GM18867 (cell line): ENCODE measurements at regions not wholly inside any gene's neighbourhood (a gene's known extent, or its start where the extent isn't known, plus 50 kb on each side); places are given as distances from the start of the nearest gene placed in this dataset.
"Not testable (repeated sequence)": the region's sequence is repeated elsewhere in the genome, so short reads cannot be mapped to it uniquely, and the experiment has no call there.

Source experiments
- ATAC-seq: cut with Tn5 transposase; IDR thresholded peaks from one replicate; pipeline ENCODE4 v1.9.1; 2021; ENCODE audit warnings: mild to moderate bottlenecking, moderate library complexity; ENCODE audit not compliant: unreplicated experiment

- not testable (repeated sequence) for ATAC-seq
Observed at GRCh38 chr4:126930059-126930458, 702.7 kb upstream of the INTU start.

DNA sequence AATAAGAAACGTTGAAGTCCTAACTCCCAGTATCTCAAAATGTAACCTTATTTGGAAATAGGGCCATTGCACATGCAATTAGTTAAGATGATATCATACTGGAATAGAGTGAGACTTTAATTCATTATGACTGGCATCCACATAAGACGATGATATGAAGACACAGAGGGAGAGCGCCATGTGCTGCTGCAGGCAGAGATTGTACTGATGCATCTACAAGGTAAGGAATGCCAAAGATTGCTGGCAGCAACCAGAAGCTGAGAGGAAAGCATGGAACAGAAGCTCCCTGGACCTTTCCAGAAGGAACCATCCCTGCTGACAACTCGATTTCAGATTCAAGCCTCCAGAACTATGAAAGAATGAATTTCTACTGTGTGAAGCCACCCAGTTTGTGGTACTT, 697.0 kb upstream of the INTU start:
- no peak for ATAC-seq

GRCh38 chr4:126937342-126937741, 695.4 kb upstream of the INTU start:
- no peak for ATAC-seq

DNA sequence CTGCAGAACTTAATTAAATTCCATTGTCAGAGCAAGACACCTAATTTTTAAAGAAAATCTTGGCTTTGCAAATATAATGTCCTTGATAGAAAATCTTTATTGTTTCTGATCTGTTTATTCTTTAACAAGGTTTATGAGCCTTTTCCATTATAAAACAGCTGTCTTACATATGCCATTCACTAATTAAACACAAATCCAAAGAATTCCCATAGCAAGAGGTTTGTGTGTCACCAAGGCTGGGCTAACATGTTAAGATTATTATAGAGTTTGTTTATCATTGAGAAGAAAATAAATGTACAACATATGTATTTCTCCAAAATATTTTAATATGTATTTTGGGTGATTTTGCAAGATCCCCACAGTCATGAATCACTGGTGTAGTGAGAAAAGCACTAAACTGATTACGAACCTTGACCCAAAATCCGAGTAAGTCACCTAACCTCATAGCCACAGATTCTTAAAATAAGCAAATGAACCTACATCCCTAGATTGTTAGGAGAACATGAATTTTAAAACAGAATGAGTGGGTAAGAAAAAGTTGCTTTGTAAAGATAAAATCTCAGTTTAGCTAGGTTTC, 694.8 kb upstream of the INTU start:
- no peak for ATAC-seq

GRCh38 chr4:126939401-126939800, 693.4 kb upstream of the INTU start:
- ATAC-seq = no peak

DNA sequence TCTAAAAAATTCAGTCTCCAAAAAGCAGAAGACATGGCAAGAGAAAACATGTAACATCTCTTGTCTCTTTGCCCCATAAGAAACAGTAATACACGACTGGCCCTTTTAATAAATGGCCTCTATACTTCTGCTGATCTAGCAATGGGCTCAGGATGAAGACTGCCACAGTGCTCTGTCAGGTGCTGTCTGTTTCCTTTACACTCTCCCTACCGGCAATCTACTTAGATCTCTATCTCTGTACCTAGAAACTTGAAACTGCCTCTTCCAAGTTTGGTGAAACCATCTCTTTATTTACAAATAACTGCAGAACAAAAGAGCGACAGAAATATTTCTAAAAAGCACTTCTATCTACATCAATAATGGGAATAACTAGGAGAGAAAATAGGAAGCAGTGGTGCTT, 685.2 kb upstream of the INTU start:
- no peak for ATAC-seq

DNA sequence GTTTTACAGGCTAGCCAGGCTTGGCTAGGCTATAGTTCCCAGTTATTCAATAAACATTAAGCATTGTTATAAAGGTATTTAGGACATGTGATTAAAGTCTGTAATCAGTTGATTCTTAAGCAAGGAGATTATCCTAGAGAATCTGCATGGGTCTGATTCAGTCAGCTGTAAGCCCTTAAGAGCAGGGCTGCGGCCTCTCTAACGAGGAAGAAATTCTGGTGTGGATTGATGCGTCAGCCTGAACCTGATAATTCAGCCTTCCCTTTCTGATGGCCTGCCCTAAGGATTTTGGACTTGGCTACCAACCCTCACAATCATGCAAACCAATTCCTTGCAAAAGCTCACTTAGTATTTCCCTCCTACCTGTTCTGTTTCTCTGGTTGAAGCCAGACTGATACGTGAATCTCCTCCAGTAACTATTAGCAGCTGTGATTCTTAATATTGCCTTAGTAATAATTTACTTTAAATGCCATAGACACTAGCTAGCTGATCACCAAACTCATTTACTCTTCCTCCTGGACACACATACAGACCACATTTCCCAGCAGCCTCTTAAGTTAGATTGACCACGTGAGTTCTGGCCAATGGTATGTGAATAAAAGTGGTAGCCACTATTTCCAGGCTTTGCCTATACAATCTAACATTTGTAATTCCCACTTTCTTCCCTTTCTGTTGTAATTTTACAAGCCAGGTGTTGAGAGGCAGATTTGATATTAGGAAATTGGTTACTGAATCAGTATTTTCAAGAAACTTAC, 678.0 kb upstream of the INTU start:
- no peak for ATAC-seq

- no peak for ATAC-seq
Observed at GRCh38 chr4:126955292-126956183, 677.2 kb upstream of the INTU start.

- no peak for ATAC-seq
Observed at GRCh38 chr4:126956184-126956897, 676.4 kb upstream of the INTU start.

DNA sequence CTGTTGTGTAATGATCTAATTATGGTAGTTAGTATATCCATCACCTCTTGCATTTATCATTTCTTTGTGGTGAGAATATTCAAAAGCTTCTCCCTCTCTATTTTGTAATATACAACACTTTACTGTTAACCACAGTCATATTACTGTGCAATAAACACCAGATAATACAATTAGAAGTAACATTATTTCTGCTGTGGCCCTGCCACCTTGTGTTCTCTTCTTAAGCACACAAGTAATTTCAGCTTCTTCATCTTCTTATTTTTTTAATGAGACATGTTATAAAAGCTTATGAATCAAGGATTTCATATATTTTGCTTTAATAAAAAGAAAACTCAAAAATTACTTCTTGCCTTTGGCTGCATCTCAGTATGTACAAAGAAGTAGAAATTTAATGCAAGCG, 675.2 kb upstream of the INTU start:
- ATAC-seq = no peak

- no peak for ATAC-seq
Observed at GRCh38 chr4:126957987-126958386, 674.8 kb upstream of the INTU start.

DNA sequence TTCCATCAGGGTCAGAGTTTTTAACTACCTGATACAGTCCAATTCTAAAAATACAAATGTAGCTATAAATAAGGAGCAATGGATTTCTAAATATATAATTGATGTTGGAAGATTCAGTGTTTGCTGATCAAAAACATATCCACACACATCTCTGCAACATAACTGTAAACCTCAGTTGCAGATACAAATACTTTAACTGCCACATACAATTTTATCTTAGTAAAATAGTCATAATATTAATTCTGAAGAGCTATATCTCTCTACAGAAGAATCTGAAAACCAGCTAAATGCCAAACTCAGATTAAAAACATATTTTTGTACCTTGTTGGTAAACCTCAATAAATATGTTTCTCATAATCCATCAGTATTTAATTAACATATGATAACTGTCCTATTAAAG, 674.3 kb upstream of the INTU start:
- ATAC-seq = no peak

GRCh38 chr4:126959056-126959745, 673.6 kb upstream of the INTU start:
- ATAC-seq = no peak

- no peak for ATAC-seq
Observed at GRCh38 chr4:126960760-126961159, 672.0 kb upstream of the INTU start.

- ATAC-seq = no peak
Observed at GRCh38 chr4:126961661-126962060, 671.1 kb upstream of the INTU start.

DNA sequence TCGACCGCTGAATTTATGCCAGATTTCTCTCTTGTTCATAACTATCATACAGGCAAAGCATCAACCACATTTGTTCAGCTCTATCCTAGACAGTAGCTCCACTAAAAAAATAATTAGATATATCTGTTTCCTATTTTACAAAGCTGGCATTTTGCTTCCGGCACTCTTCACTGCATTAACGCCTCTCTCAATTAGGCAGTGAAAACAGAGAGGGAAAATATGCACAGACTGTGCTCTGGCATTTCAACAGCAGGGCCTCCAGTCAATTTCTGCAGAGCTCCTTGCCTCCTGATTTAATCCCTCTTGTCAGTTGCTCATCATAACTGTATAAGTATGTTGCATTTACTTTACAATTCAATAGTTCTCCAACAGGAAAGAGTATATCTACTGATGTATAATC, 666.9 kb upstream of the INTU start:
- ATAC-seq = no peak

DNA sequence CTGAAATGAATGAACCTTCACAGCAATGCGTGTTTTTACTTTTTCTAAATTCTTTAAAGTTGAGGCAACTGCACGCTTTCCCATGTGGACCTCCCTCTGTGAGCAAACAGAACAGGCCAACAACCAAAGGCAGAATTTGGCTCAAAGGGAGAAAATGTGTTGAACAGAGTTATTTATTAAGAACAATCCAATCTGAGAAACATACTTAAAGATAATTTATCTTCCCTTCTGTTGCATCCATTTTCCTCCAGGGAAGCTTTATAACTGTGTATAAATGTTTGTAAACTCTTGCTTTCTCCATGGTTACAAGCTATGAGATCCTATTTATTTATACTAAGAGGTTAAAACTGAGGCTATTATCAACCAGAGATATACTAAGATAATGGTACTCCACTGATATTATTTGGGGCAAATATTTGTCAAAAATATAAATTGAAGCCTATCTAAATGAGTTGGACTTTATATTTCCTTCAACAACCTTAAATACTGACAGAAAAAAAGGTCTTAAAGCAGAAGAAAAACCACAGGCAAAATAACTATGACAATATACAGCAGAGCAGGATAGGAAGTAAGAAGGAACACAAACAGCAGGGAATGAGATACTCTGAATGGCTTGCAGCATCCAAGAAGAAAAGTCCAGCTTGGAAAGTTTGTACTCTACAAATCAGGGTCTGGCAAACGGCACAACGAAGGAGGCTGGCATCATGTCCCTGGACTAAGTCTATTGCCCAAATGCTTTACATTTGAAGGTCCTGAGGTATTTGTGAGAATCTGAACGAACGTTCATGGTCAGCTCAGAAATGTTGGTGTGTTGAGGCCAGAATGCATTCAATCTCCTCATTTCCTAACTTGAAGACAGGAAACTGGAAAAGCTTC, 663.2 kb upstream of the INTU start:
- ATAC-seq = no peak

DNA sequence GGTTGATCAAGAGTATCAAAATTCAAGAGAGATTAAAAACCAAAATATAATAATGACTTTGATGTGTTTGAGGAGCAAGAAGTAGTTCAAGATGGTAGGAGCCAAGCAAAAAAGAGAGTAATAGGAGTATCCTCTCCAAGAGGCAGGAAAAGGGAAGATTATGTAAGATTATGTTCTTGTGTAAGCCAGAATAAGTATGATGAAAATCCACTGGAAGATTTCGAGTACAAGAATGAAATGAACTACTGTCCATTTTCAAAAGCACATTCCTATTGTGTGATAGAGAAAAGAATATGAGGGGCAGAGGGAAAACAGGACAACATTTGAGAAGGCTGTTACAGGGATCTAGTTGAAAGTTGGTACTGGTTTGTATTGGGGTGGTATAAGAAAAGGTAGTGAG, 659.6 kb upstream of the INTU start:
- ATAC-seq = no peak

GRCh38 chr4:126976850-126977632, 655.7 kb upstream of the INTU start:
- ATAC-seq = no peak
